ENCODE measurements at regions not wholly inside any gene's neighbourhood (a gene's known extent, or its start where the extent isn't known, plus 50 kb on each side); places are given as distances from the start of the nearest gene placed in this dataset.

DNA sequence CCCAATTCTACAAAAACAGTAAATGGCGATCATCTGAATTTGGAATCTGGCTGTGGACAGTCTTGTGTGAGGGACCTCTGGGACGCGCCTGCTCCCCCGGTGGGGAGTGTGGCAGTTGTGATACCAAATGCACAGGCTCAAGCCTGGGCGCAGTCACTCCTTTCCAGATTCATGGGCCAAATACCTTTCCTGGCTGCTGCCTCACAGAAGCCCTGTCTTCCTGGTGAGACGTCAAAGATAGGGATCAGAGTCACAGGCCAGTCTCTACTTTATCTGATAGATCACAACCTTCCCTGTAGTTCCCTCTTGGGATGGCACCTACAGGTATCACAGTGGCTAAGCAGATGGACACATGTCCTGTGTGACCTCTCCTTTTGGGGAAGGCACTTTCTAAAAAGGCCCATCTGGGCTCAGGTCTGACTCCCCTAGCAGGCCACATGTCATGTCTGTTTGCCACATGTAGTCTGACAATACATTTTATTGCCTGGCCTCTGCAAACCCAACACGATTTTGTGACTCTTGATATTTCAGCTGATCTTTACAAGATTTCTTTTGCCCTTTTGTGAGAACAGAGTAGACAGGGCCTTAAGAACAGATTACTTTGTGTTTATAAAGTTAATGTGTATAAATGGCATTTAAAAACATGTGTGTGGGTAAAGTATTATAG is 150.1 kb downstream of the SNX10 start:
- Histone ChIP-seq H3K4me3 (ENCODE audit: low read depth in 1 of 2, low read length in 2 of 2) (no peak overlapping the region), H3K4me1 (ENCODE audit: control insufficient read depth in 1 of 2, insufficient read depth in 2 of 2, low read length in 2 of 2) (no peaks in the 10 kb centered on the region), H3K27ac (ENCODE audit: low read length) (no peak overlapping the region), H3K9me3 (ENCODE audit: control insufficient read depth in 1 of 2, low read length in 2 of 2) (no peaks in the 10 kb centered on the region), H3K36me3 (ENCODE audit: control insufficient read depth in 1 of 2, insufficient read depth in 2 of 2, low read length in 2 of 2) (no peaks in the 10 kb centered on the region), H3K27me3 (ENCODE audit: low read depth, low read length) (no peaks in the 10 kb centered on the region)

GRCh38 chr7:26443006-26443405 is 151.3 kb downstream of the SNX10 start:
- H3K4me1 ChIP-seq (ENCODE audit: control insufficient read depth in 1 of 2, insufficient read depth in 2 of 2, low read length in 2 of 2), result no peaks in the 10 kb centered on the region
- no peaks in the 10 kb centered on the region for H3K36me3 ChIP-seq (ENCODE audit: control insufficient read depth in 1 of 2, insufficient read depth in 2 of 2, low read length in 2 of 2)
- H3K27ac ChIP-seq (ENCODE audit: low read length), result no peak overlapping the region
- no peaks in the 10 kb centered on the region for H3K27me3 ChIP-seq (ENCODE audit: low read depth, low read length)
- no peak overlapping the region for H3K4me3 ChIP-seq (ENCODE audit: low read depth in 1 of 2, low read length in 2 of 2)
- H3K9me3 ChIP-seq (ENCODE audit: control insufficient read depth in 1 of 2, low read length in 2 of 2), result no peaks in the 10 kb centered on the region

- Histone ChIP-seq H3K4me3 (ENCODE audit: low read depth in 1 of 2, low read length in 2 of 2) (no peak overlapping the region), H3K4me1 (ENCODE audit: control insufficient read depth in 1 of 2, insufficient read depth in 2 of 2, low read length in 2 of 2) (no peaks in the 10 kb centered on the region), H3K36me3 (ENCODE audit: control insufficient read depth in 1 of 2, insufficient read depth in 2 of 2, low read length in 2 of 2) (no peaks in the 10 kb centered on the region), H3K27ac (ENCODE audit: low read length) (no peak overlapping the region), H3K9me3 (ENCODE audit: control insufficient read depth in 1 of 2, low read length in 2 of 2) (no peaks in the 10 kb centered on the region), H3K27me3 (ENCODE audit: low read depth, low read length) (no peaks in the 10 kb centered on the region)
These were observed 152.1 kb downstream of the SNX10 start for GRCh38 chr7:26443751-26444150.

- Histone ChIP-seq H3K27ac (ENCODE audit: low read length) (no peak overlapping the region), H3K9me3 (ENCODE audit: control insufficient read depth in 1 of 2, low read length in 2 of 2) (no peaks in the 10 kb centered on the region), H3K27me3 (ENCODE audit: low read depth, low read length) (no peaks in the 10 kb centered on the region), H3K36me3 (ENCODE audit: control insufficient read depth in 1 of 2, insufficient read depth in 2 of 2, low read length in 2 of 2) (no peaks in the 10 kb centered on the region), H3K4me1 (ENCODE audit: control insufficient read depth in 1 of 2, insufficient read depth in 2 of 2, low read length in 2 of 2) (no peaks in the 10 kb centered on the region), H3K4me3 (ENCODE audit: low read depth in 1 of 2, low read length in 2 of 2) (no peak overlapping the region)
These were observed 152.9 kb downstream of the SNX10 start for GRCh38 chr7:26444555-26444954.

GRCh38 chr7:26447116-26447515 is 155.5 kb downstream of the SNX10 start:
- Histone ChIP-seq H3K4me3 (ENCODE audit: low read depth in 1 of 2, low read length in 2 of 2) (no peak overlapping the region), H3K9me3 (ENCODE audit: control insufficient read depth in 1 of 2, low read length in 2 of 2) (no peaks in the 10 kb centered on the region)

GRCh38 chr7:26449175-26450165 is 157.8 kb downstream of the SNX10 start:
- Histone ChIP-seq H3K27me3 (ENCODE audit: low read depth, low read length) (no peaks in the 10 kb centered on the region), H3K4me3 (ENCODE audit: low read depth in 1 of 2, low read length in 2 of 2) (no peak overlapping the region), H3K36me3 (ENCODE audit: control insufficient read depth in 1 of 2, insufficient read depth in 2 of 2, low read length in 2 of 2) (no peaks in the 10 kb centered on the region), H3K9me3 (ENCODE audit: control insufficient read depth in 1 of 2, low read length in 2 of 2) (no peaks in the 10 kb centered on the region), H3K27ac (ENCODE audit: low read length) (no peak overlapping the region), H3K4me1 (ENCODE audit: control insufficient read depth in 1 of 2, insufficient read depth in 2 of 2, low read length in 2 of 2) (no peaks in the 10 kb centered on the region)

More at GRCh38 chr7:26447116-26447515, 155.5 kb downstream of the SNX10 start:
- H3K27me3 ChIP-seq (ENCODE audit: low read depth, low read length), result no peaks in the 10 kb centered on the region
- H3K36me3 ChIP-seq (ENCODE audit: control insufficient read depth in 1 of 2, insufficient read depth in 2 of 2, low read length in 2 of 2), result no peaks in the 10 kb centered on the region
- H3K4me1 ChIP-seq (ENCODE audit: control insufficient read depth in 1 of 2, insufficient read depth in 2 of 2, low read length in 2 of 2), result no peaks in the 10 kb centered on the region
- H3K27ac ChIP-seq (ENCODE audit: low read length), result no peak overlapping the region

GRCh38 chr7:26451997-26452396 is 160.3 kb downstream of the SNX10 start:
- Histone ChIP-seq H3K9me3 (ENCODE audit: control insufficient read depth in 1 of 2, low read length in 2 of 2) (no peaks in the 10 kb centered on the region), H3K4me3 (ENCODE audit: low read depth in 1 of 2, low read length in 2 of 2) (no peak overlapping the region), H3K27ac (ENCODE audit: low read length) (no peak overlapping the region), H3K36me3 (ENCODE audit: control insufficient read depth in 1 of 2, insufficient read depth in 2 of 2, low read length in 2 of 2) (no peaks in the 10 kb centered on the region), H3K27me3 (ENCODE audit: low read depth, low read length) (no peaks in the 10 kb centered on the region), H3K4me1 (ENCODE audit: control insufficient read depth in 1 of 2, insufficient read depth in 2 of 2, low read length in 2 of 2) (no peaks in the 10 kb centered on the region)

- Histone ChIP-seq H3K4me1 (ENCODE audit: control insufficient read depth in 1 of 2, insufficient read depth in 2 of 2, low read length in 2 of 2) (peaks cover 0 to 4% of the 10 kb centered on the region in 2 donors), H3K36me3 (ENCODE audit: control insufficient read depth in 1 of 2, insufficient read depth in 2 of 2, low read length in 2 of 2) (no peaks in the 10 kb centered on the region), H3K27ac (ENCODE audit: low read length) (no peak overlapping the region), H3K27me3 (ENCODE audit: low read depth, low read length) (no peaks in the 10 kb centered on the region), H3K4me3 (ENCODE audit: low read depth in 1 of 2, low read length in 2 of 2) (no peak overlapping the region), H3K9me3 (ENCODE audit: control insufficient read depth in 1 of 2, low read length in 2 of 2) (no peaks in the 10 kb centered on the region)
These were observed 162.5 kb downstream of the SNX10 start for GRCh38 chr7:26454180-26454579.

GRCh38 chr7:26457696-26458327 is 166.2 kb downstream of the SNX10 start:
- Histone ChIP-seq H3K4me1 (ENCODE audit: control insufficient read depth in 1 of 2, insufficient read depth in 2 of 2, low read length in 2 of 2) (peaks cover 0 to 21% of the 10 kb centered on the region in 2 donors), H3K4me3 (ENCODE audit: low read depth in 1 of 2, low read length in 2 of 2) (no peak overlapping the region)

GRCh38 chr7:26458466-26459145 is 166.9 kb downstream of the SNX10 start:
- H3K4me3 ChIP-seq (ENCODE audit: low read depth in 1 of 2, low read length in 2 of 2), result no peak overlapping the region
- no peaks in the 10 kb centered on the region for H3K27me3 ChIP-seq (ENCODE audit: low read depth, low read length)
- H3K27ac ChIP-seq (ENCODE audit: low read length), result no peak overlapping the region
- no peaks in the 10 kb centered on the region for H3K36me3 ChIP-seq (ENCODE audit: control insufficient read depth in 1 of 2, insufficient read depth in 2 of 2, low read length in 2 of 2)
- H3K4me1 ChIP-seq (ENCODE audit: control insufficient read depth in 1 of 2, insufficient read depth in 2 of 2, low read length in 2 of 2), result peaks cover 0 to 21% of the 10 kb centered on the region in 2 donors
- H3K9me3 ChIP-seq (ENCODE audit: control insufficient read depth in 1 of 2, low read length in 2 of 2), result no peaks in the 10 kb centered on the region

More at GRCh38 chr7:26457696-26458327, 166.2 kb downstream of the SNX10 start:
- Histone ChIP-seq H3K9me3 (ENCODE audit: control insufficient read depth in 1 of 2, low read length in 2 of 2) (no peaks in the 10 kb centered on the region), H3K27ac (ENCODE audit: low read length) (no peak overlapping the region), H3K36me3 (ENCODE audit: control insufficient read depth in 1 of 2, insufficient read depth in 2 of 2, low read length in 2 of 2) (no peaks in the 10 kb centered on the region), H3K27me3 (ENCODE audit: low read depth, low read length) (no peaks in the 10 kb centered on the region)

Measured in muscle layer of duodenum (tissue), 2 donors.